ENCODE measurements at regions not wholly inside any gene's neighbourhood (a gene's known extent, or its start where the extent isn't known, plus 50 kb on each side); places are given as distances from the start of the nearest gene placed in this dataset.
A peak's percentile ranks its signal among the peaks of the same experiment; 100 is the strongest.
"Not testable (repeated sequence)": the region's sequence is repeated elsewhere in the genome, so short reads cannot be mapped to it uniquely, and the experiment has no call there.

DNA sequence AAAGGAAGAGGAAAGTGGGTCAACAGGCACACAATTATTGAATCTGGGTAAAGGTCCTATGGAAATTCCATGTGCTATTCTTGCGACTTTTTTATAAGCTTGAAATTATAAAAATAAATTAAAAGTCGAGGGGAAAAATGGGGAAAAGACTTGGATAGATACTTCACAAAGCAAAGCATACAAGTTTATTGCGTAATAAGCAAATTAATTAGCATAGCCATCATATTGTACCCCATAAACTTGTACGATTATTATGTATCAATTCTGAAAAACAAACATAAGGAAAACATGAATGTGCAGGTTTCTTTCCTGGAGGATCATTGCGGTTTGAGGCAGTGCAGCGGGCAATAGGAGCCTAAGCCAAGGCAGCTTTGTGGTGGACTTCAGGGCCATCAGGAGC is 351.6 kb upstream of the NOX3 start:
- TF ChIP-seq, protein P1, sequence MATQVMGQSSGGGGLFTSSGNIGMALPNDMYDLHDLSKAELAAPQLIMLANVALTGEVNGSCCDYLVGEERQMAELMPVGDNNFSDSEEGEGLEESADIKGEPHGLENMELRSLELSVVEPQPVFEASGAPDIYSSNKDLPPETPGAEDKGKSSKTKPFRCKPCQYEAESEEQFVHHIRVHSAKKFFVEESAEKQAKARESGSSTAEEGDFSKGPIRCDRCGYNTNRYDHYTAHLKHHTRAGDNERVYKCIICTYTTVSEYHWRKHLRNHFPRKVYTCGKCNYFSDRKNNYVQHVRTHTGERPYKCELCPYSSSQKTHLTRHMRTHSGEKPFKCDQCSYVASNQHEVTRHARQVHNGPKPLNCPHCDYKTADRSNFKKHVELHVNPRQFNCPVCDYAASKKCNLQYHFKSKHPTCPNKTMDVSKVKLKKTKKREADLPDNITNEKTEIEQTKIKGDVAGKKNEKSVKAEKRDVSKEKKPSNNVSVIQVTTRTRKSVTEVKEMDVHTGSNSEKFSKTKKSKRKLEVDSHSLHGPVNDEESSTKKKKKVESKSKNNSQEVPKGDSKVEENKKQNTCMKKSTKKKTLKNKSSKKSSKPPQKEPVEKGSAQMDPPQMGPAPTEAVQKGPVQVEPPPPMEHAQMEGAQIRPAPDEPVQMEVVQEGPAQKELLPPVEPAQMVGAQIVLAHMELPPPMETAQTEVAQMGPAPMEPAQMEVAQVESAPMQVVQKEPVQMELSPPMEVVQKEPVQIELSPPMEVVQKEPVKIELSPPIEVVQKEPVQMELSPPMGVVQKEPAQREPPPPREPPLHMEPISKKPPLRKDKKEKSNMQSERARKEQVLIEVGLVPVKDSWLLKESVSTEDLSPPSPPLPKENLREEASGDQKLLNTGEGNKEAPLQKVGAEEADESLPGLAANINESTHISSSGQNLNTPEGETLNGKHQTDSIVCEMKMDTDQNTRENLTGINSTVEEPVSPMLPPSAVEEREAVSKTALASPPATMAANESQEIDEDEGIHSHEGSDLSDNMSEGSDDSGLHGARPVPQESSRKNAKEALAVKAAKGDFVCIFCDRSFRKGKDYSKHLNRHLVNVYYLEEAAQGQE (IDR thresholded peaks at IDR 0.05; ENCODE audit: insufficient replicate concordance, low read depth), result no peak
- TF ChIP-seq, protein P2, sequence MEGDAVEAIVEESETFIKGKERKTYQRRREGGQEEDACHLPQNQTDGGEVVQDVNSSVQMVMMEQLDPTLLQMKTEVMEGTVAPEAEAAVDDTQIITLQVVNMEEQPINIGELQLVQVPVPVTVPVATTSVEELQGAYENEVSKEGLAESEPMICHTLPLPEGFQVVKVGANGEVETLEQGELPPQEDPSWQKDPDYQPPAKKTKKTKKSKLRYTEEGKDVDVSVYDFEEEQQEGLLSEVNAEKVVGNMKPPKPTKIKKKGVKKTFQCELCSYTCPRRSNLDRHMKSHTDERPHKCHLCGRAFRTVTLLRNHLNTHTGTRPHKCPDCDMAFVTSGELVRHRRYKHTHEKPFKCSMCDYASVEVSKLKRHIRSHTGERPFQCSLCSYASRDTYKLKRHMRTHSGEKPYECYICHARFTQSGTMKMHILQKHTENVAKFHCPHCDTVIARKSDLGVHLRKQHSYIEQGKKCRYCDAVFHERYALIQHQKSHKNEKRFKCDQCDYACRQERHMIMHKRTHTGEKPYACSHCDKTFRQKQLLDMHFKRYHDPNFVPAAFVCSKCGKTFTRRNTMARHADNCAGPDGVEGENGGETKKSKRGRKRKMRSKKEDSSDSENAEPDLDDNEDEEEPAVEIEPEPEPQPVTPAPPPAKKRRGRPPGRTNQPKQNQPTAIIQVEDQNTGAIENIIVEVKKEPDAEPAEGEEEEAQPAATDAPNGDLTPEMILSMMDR (IDR thresholded peaks at IDR 0.05; ENCODE audit: insufficient read depth, low read length), result no peak
- TF ChIP-seq POLR2AphosphoS5 (IDR thresholded peaks at IDR 0.05; ENCODE audit: low read depth) (no peak), SPI1 (IDR thresholded peaks at IDR 0.05; ENCODE audit: borderline replicate concordance, low read depth) (no peak), GABPA (IDR thresholded peaks at IDR 0.05; ENCODE audit: low read depth) (no peak)
- no peak overlapping the region for H3K4me3 ChIP-seq (replicated peaks; ENCODE audit: insufficient read depth, low read length)
- H3K27me3 ChIP-seq (ENCODE audit: insufficient read depth, poor library complexity, severe bottlenecking), result no peaks in the 10 kb centered on the region
- no peak overlapping the region for H3K27ac ChIP-seq (replicated peaks)
- DNase-seq (ENCODE audit: low read depth in 1 of 2, low spot score in 1 of 2), result no peak

DNA sequence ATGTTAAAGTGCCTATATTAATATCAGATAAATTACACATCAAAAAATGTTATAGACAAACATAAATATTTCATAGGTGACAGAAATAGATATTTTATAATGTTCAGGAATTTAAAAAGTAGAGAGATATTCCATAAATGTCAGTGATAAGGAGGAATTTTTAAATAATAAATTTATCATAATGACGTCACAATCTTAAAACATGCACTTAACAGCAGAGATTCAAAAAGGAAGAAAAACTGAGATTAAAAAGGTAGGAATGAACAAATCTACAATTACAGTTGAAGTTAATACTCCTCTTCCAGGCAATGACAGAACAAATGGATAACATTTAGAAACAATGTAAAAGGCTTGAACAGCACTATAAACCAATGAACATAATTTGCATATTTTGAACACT is 345.4 kb upstream of the NOX3 start:
- DNase-seq (ENCODE audit: low read depth in 1 of 2, low spot score in 1 of 2), result no peak
- Histone ChIP-seq H3K27ac (replicated peaks) (no peak overlapping the region), H3K4me3 (replicated peaks; ENCODE audit: insufficient read depth, low read length) (no peak overlapping the region), H3K27me3 (ENCODE audit: insufficient read depth, poor library complexity, severe bottlenecking) (no peaks in the 10 kb centered on the region)
- TF ChIP-seq GABPA (IDR thresholded peaks at IDR 0.05; ENCODE audit: low read depth) (no peak), SPI1 (IDR thresholded peaks at IDR 0.05; ENCODE audit: borderline replicate concordance, low read depth) (no peak), POLR2AphosphoS5 (IDR thresholded peaks at IDR 0.05; ENCODE audit: low read depth) (no peak)
- TF ChIP-seq, protein P2 (IDR thresholded peaks at IDR 0.05; ENCODE audit: insufficient read depth, low read length), result no peak
- TF ChIP-seq, protein P1 (IDR thresholded peaks at IDR 0.05; ENCODE audit: insufficient replicate concordance, low read depth), result no peak

DNA sequence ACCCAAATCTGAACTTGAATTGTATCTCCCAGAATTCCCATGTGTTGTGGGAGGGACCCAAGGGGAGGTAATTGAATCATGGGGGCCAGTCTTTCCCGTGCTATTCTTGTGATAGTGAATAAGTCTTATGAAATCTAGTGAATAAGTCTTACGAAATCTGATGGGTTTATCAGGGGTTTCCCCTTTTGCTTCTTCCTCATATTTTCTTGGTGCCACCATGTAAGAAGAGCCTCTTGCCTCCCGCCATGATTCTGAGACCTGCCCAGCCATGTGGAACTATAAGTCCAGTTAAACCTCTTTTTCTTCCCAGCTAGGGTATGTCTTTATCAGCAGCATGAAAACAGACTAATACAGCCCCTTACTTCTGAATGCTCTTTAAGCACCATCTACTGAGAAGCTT is 343.2 kb upstream of the NOX3 start:
- H3K4me3 ChIP-seq (replicated peaks; ENCODE audit: insufficient read depth, low read length); H3K27ac ChIP-seq (replicated peaks); H3K27me3 ChIP-seq (ENCODE audit: insufficient read depth, poor library complexity, severe bottlenecking): not testable (repeated sequence)
- DNase-seq (ENCODE audit: low read depth in 1 of 2, low spot score in 1 of 2), result peak in 1 of 2 experiments; percentile 57

DNA sequence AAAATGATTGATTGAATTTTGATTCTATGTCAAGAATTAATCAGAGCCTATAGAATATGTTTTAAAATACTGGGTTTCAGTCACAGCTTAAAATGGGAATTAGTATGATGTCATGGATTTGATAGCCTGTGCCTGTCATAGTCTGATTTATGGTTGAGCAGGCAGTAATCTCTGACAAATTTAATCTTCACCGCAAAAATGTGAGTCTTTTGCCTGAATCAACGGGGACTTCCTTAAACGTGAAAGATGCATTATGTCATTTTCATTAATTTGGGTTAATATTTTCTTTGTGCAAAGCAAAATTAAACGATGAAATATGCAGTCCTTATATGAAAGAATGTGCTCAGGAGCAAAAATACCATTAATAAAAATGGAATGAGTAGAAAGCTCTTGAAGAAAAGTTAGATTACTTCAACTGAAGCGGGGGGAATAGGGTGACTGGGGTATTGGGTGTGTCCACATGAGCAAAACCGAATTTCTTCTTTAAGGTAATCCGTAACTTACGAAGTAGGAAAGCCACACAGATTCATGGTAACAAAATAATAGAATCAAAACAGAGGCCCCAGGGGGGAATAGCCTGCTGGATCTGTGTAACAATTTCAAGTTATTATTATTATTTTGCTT is 339.6 kb upstream of the NOX3 start:
- DNase-seq (ENCODE audit: low read depth in 1 of 2, low spot score in 1 of 2), result no peak
- H3K27me3 ChIP-seq (ENCODE audit: insufficient read depth, poor library complexity, severe bottlenecking), result no peaks in the 10 kb centered on the region
- TF ChIP-seq GABPA (IDR thresholded peaks at IDR 0.05; ENCODE audit: low read depth) (no peak), SPI1 (IDR thresholded peaks at IDR 0.05; ENCODE audit: borderline replicate concordance, low read depth) (no peak), POLR2AphosphoS5 (IDR thresholded peaks at IDR 0.05; ENCODE audit: low read depth) (no peak)
- TF ChIP-seq, protein P2 (IDR thresholded peaks at IDR 0.05; ENCODE audit: insufficient read depth, low read length), result no peak
- TF ChIP-seq, protein P1 (IDR thresholded peaks at IDR 0.05; ENCODE audit: insufficient replicate concordance, low read depth), result no peak
- H3K4me3 ChIP-seq (replicated peaks; ENCODE audit: insufficient read depth, low read length), result no peak overlapping the region
- no peak overlapping the region for H3K27ac ChIP-seq (replicated peaks)
